Activated CD8-positive, alpha-beta memory T cell treated with anti-CD3 and anti-CD28 coated beads, Interleukin-2, amount 10 ng/mL, durations not matched to agents 7 days and 5 days (primary cell): ENCODE measurements at regions not wholly inside any gene's neighbourhood (a gene's known extent, or its start where the extent isn't known, plus 50 kb on each side); places are given as distances from the start of the nearest gene placed in this dataset.

Source experiments
- ATAC-seq: fragments of 150-1000 bp; cut with Tn5 transposase; one replicate; pipeline ENCODE4 v1.10.0; 2021; ENCODE audit warnings: moderate library complexity
- CTCF ChIA-PET: fragments of 350-600 bp; sonication (Branson Sonifier 250); formaldehyde crosslinking; loops from one replicate; lab custom pipeline; 2021; ENCODE audit warnings: antibody characterized with exemption; lab: Charles Lee
- DNase-seq: peaks from one replicate; pipeline ENCODE4 v3.0.0-alpha.2; 2020
- H3K27ac Mint-ChIP-seq: one replicate; pipeline ENCODE4 v1.8.0; 2021; ENCODE audit warnings: mild to moderate bottlenecking, mixed read lengths
- H3K27me3 Mint-ChIP-seq: one replicate; pipeline ENCODE4 v1.8.0; 2021; ENCODE audit warnings: mixed read lengths
- H3K36me3 Mint-ChIP-seq: one replicate; pipeline ENCODE4 v1.8.0; 2021; ENCODE audit warnings: mild to moderate bottlenecking, mixed read lengths
- H3K4me1 Mint-ChIP-seq: one replicate; pipeline ENCODE4 v1.8.0; 2021; ENCODE audit warnings: mixed read lengths
- H3K4me3 Mint-ChIP-seq: one replicate; pipeline ENCODE4 v1.8.0; 2021; ENCODE audit warnings: mild to moderate bottlenecking, moderate library complexity, mixed read lengths
- H3K9me3 Mint-ChIP-seq: one replicate; pipeline ENCODE4 v1.8.0; 2022; ENCODE audit warnings: low read depth, mixed read lengths

DNA sequence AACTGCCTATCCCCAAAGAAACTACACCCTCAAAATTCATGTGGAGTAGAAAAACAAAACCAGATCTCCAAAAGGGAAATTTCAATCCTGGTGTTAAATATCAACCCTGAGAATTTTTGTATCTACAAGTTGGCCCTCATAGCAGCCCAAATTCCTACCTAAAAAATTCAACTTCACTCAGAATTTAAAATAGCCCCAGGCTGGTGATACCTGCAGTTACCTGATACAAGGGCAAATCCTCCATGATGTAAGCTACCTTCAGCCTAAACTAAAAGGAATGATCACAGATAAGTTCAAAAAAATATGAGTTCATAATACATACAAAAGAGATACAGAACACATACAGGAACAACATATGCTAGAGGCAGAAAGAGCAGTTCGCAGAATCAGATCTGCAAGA, 138.4 kb downstream of the HNRNPD start:
- Mint-ChIP-seq H3K4me3 (no peak overlapping the region), H3K4me1 (no peaks in the 10 kb centered on the region), H3K9me3 (peaks cover 2% of the 10 kb centered on the region), H3K36me3 (no peaks in the 10 kb centered on the region), H3K27ac (no peak overlapping the region), H3K27me3 (peaks cover 3% of the 10 kb centered on the region)
- CTCF ChIA-PET: no interaction called here
- no peak for DNase-seq
- no peak for ATAC-seq

DNA sequence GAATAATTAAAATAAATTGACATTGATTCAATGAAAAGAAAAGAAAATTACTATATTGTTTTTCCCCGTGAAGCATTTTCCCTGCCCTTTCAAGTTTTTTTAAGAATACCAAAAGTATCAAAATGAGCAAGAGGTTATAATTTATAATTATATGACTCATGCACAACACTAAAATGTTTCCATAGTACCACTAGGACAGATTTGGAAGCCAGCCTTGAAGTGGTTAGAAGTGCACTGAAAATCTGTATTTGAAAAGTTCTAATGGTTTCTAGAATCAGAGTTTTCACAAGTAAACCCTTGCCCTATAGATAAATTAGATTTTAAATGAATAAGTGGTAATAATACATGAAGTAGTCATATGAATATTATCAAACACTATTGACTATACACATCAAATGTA, 140.9 kb downstream of the HNRNPD start:
- Mint-ChIP-seq H3K4me1 (no peaks in the 10 kb centered on the region), H3K36me3 (no peaks in the 10 kb centered on the region), H3K9me3 (peaks cover 2% of the 10 kb centered on the region), H3K27ac (no peak overlapping the region), H3K4me3 (no peak overlapping the region), H3K27me3 (no peaks in the 10 kb centered on the region)
- no peak for ATAC-seq
- CTCF ChIA-PET: no interaction called here
- no peak for DNase-seq

DNA sequence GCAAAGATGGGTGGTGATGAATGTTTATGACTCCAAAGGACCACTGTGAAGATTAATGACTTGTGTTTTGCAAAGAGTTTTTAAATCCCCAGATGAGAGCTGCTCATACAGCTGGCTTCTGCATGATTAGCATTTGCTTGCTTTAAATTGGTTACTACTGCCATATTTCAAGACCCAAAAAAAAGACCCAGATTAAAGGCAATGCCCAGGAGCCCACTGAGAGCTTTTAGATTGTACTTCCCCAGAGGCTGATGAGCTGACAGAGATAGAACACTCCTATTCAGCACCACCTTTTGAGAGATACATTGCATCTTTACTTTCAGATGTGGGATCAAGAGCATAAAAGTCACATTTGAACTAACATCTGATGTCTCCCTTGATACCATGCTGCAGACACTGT, 142.0 kb downstream of the HNRNPD start:
- CTCF ChIA-PET: no interaction called here
- no peak for DNase-seq
- H3K4me3 Mint-ChIP-seq: no peak overlapping the region
- ATAC-seq: no peak
- no peaks in the 10 kb centered on the region for H3K36me3 Mint-ChIP-seq
- H3K27ac Mint-ChIP-seq: no peak overlapping the region
- peaks cover 2% of the 10 kb centered on the region for H3K9me3 Mint-ChIP-seq
- no peaks in the 10 kb centered on the region for H3K4me1 Mint-ChIP-seq
- no peaks in the 10 kb centered on the region for H3K27me3 Mint-ChIP-seq

DNA sequence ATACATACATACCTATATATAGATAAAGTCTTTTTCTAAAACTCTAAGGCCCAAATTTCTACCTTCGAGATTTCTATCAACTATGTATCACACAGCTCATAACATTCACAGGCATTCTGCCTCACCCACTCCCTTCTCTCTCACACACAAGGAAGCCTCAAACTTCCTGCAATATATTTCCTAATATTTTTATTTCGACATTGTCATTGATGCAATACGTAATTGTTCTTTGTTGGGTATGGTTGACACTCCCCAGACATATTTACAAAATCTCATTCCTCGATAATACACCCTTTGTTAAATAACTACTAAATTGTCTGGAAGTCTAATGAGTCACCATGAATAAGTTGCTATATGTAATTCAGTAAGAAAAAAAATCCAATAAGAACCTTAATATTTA, 143.5 kb downstream of the HNRNPD start:
- Mint-ChIP-seq H3K4me1 (no peaks in the 10 kb centered on the region), H3K36me3 (no peaks in the 10 kb centered on the region), H3K27ac (no peak overlapping the region), H3K27me3 (peaks cover 3% of the 10 kb centered on the region), H3K4me3 (no peak overlapping the region), H3K9me3 (no peaks in the 10 kb centered on the region)
- ATAC-seq (no peak), DNase-seq (no peak)
- CTCF ChIA-PET: no interaction called here

DNA sequence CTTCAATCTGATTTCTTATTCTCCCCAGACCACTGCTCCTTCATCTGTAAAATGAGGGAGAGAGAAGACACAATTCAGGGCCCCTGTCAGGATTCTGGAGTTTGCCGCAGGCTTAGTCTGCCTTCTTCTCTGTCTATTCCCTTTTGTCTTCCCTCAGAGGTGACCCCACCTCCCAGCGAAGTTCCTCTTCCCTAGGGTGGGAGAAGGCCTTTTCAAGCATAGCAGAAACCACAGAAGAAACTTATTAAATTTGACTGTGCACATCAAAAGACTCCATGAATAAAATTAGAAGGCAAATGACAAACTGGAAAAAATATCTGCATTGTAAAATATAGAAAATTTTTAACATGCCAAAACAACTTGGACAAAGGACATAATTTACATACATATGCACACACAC, 148.8 kb downstream of the HNRNPD start:
- H3K4me1 Mint-ChIP-seq: peaks cover 5% of the 10 kb centered on the region
- no peaks in the 10 kb centered on the region for H3K9me3 Mint-ChIP-seq
- no peak overlapping the region for H3K27ac Mint-ChIP-seq
- no peak for ATAC-seq
- CTCF ChIA-PET: no interaction called here
- no peak overlapping the region for H3K4me3 Mint-ChIP-seq
- peaks cover 3% of the 10 kb centered on the region for H3K27me3 Mint-ChIP-seq
- H3K36me3 Mint-ChIP-seq: no peaks in the 10 kb centered on the region
- no peak for DNase-seq

DNA sequence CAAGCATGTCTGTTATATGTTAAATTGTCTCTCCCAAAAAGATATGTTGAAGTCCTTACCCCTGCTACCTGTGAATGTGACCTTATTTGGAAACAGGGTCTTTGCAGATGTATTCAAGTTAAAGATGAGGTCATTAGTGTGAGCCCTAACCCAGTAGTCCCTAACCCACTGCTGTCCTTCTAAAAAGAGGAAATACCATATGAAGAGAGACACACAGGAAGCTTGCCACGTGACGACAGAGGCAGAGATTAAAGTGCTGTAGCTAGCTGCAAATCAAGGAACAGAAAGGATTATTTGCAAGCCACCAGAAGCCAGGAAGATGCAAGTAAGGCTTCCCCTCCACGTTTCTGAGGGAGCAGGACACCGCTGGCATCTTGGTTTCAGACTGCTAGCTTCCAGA, 150.1 kb downstream of the HNRNPD start:
- Mint-ChIP-seq H3K27ac (no peak overlapping the region), H3K4me1 (peaks cover 5% of the 10 kb centered on the region), H3K4me3 (no peak overlapping the region), H3K27me3 (peaks cover 3% of the 10 kb centered on the region), H3K36me3 (no peaks in the 10 kb centered on the region), H3K9me3 (no peaks in the 10 kb centered on the region)
- no peak for DNase-seq
- CTCF ChIA-PET: no interaction called here
- no peak for ATAC-seq

DNA sequence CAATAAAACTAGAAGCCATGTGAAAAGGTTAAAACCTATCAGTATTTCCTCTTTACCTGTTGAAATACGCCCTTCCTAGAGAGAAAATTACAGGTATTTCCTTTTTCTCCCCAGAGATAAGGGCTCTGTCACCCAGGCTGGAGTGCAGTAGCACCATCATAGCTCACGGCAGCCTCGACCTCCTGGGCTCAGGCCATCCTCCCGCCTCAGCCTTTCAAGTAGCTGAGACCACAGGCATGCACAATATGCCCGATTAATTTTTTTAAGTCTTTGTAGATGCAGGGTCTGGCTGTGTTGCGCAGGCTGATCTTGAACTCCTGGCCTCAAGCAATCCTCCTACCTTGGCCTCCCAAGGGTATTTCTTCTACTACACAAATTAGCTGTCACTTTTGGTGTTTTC, 154.4 kb downstream of the HNRNPD start:
- no peak for ATAC-seq
- DNase-seq: no peak
- no peak overlapping the region for H3K27ac Mint-ChIP-seq
- no peaks in the 10 kb centered on the region for H3K36me3 Mint-ChIP-seq
- no peaks in the 10 kb centered on the region for H3K9me3 Mint-ChIP-seq
- CTCF ChIA-PET: no interaction called here
- H3K27me3 Mint-ChIP-seq: no peaks in the 10 kb centered on the region
- no peak overlapping the region for H3K4me3 Mint-ChIP-seq
- peaks cover 5% of the 10 kb centered on the region for H3K4me1 Mint-ChIP-seq

DNA sequence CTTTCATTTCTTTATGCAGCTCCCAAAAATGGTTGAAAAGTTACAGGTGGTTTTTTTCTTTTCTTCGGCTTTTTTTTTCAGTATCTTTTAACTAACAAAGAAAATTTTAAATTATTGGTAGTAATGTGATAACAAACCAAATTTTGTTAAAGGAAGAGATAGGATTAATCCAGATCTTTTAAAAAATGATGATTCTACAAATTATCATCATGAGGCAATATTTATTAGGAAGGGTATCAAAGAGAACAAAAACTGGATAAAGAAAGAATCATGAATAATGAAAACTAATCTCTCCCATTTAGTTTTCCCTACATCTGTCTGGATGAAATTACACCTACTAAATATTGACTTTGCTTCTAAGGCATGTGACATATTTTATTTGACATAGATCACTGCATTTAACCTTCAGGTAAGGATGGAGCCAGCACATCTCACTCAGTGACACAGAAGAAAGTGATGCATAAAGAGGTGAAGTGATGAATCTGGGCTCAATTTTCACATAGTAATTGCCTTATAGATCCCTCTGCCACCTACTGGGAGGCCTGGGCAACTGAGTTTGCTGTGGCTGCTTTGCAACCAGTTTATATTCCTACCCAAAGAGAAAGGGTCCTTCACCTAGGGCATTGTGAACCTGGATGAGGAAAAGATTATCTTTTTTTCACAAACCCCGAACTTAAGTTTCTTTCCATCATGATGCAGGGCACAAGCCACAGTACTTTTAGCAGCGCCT, 155.6 kb downstream of the HNRNPD start:
- CTCF ChIA-PET: no interaction called here
- Mint-ChIP-seq H3K27ac (no peak overlapping the region), H3K27me3 (no peaks in the 10 kb centered on the region), H3K36me3 (no peaks in the 10 kb centered on the region), H3K4me3 (no peak overlapping the region), H3K4me1 (peaks cover 6% of the 10 kb centered on the region), H3K9me3 (no peaks in the 10 kb centered on the region)
- no peak for DNase-seq
- no peak for ATAC-seq

DNA sequence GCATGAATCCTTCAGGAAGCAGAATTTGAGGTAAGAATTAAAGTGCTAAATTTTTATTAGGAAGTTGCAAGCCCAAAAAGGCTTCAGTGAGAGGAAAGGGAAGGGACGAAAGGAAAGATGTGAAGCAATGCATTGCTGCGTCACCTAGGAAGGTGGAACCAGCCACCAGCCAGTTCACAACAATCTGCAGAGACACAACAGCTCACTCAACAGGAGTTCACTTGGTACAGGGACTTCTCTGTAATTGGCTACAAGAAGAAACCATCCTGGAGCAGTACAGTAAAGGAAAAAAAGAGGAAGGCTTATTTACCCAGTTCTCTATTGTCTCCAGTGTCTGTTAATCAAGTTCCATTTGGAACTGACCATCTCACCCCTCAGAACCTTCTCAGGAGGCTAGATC, 157.6 kb downstream of the HNRNPD start:
- H3K36me3 Mint-ChIP-seq: no peaks in the 10 kb centered on the region
- H3K9me3 Mint-ChIP-seq: no peaks in the 10 kb centered on the region
- no peak for DNase-seq
- no peak overlapping the region for H3K27ac Mint-ChIP-seq
- H3K4me3 Mint-ChIP-seq: no peak overlapping the region
- H3K4me1 Mint-ChIP-seq: peaks cover 8% of the 10 kb centered on the region
- CTCF ChIA-PET: no interaction called here
- ATAC-seq: no peak
- H3K27me3 Mint-ChIP-seq: no peaks in the 10 kb centered on the region

DNA sequence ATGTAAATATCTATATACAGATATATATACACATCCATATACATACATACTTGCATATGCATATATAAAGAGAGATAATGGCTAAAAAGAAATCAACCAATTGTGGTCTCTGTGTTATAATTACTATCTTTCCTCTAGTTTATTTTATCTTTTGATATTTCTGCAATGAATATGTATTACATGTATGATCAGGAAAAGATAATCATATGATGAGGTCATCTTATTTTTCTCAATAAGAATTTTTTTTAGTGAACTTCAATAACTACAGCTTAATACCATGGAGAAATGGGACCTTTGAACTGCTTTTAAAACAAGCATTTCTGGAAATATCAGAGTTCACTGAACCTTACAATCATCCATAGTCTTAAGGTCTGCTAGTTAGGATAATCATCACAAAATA, 158.0 kb downstream of the HNRNPD start:
- CTCF ChIA-PET: no interaction called here
- DNase-seq (no peak), ATAC-seq (no peak)
- Mint-ChIP-seq H3K27ac (no peak overlapping the region), H3K36me3 (no peaks in the 10 kb centered on the region), H3K4me1 (peaks cover 8% of the 10 kb centered on the region), H3K27me3 (no peaks in the 10 kb centered on the region), H3K4me3 (no peak overlapping the region), H3K9me3 (no peaks in the 10 kb centered on the region)

DNA sequence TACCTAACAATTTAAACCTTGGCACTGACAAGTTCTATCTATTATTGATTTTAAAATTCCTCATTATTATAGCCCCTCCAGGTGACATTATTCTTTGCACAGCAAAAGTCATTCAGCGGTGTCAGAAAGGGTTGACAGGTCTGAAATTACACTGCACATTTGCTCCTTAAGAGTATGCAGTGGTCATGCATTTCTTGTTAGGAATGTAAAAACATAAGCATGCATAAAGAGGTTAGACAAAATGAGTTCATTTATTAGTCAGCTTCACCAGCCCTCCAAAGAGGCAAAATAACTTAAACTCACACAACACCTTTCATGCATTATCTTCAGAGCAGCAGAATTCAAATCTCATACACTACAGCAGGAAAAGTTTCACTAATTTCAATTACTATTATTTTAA, 158.8 kb downstream of the HNRNPD start:
- Mint-ChIP-seq H3K9me3 (no peaks in the 10 kb centered on the region), H3K27ac (no peak overlapping the region), H3K27me3 (no peaks in the 10 kb centered on the region), H3K4me3 (no peak overlapping the region), H3K36me3 (no peaks in the 10 kb centered on the region), H3K4me1 (peaks cover 8% of the 10 kb centered on the region)
- no peak for DNase-seq
- CTCF ChIA-PET: no interaction called here
- ATAC-seq: no peak

DNA sequence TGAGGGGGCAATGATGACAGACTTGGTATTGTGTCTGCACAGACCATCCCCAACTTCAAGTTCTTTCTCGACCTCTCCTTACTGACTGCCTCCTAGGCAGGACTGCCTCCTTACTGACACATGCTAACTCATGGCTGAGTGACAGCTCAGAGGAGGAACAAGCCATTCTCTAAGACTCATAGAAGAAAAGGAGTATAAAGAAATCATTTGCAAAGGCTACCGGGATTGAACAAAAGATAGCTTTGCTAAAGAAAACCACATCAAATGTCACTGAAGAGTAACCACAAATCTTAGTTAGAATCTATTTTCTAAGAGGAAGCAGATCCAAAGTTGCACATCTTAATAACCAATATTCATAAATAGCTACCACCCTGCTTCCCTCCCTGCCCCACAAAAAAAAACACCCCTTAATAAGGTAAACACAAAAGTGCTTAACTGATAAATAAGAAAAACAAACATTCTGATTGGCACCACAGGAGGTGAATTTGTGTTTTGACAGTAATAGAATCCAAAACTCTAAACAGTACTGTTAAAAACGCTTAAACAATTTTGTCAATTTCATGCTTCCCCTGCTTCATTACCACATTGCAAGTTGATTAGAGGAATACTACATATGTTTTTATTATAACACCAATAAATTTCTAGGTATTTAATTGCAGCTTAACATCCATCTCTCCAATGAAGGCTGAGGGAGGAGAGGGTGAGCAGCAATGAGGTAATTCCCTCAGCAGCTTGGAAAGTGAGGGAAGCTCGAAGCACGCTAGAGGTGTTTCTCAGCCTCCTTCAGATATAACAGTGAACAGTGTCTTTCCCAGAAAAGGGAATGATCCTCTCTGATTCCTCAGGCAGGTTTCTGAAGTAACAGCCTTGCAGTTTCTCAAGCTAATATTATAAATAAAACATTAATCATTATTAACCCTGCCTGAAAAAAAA, 160.0 kb downstream of the HNRNPD start:
- no peaks in the 10 kb centered on the region for H3K9me3 Mint-ChIP-seq
- ATAC-seq: no peak
- no peak overlapping the region for H3K27ac Mint-ChIP-seq
- H3K27me3 Mint-ChIP-seq: no peaks in the 10 kb centered on the region
- no peak overlapping the region for H3K4me3 Mint-ChIP-seq
- DNase-seq: no peak
- CTCF ChIA-PET: no interaction called here
- H3K4me1 Mint-ChIP-seq: peaks cover 8% of the 10 kb centered on the region
- H3K36me3 Mint-ChIP-seq: no peaks in the 10 kb centered on the region

DNA sequence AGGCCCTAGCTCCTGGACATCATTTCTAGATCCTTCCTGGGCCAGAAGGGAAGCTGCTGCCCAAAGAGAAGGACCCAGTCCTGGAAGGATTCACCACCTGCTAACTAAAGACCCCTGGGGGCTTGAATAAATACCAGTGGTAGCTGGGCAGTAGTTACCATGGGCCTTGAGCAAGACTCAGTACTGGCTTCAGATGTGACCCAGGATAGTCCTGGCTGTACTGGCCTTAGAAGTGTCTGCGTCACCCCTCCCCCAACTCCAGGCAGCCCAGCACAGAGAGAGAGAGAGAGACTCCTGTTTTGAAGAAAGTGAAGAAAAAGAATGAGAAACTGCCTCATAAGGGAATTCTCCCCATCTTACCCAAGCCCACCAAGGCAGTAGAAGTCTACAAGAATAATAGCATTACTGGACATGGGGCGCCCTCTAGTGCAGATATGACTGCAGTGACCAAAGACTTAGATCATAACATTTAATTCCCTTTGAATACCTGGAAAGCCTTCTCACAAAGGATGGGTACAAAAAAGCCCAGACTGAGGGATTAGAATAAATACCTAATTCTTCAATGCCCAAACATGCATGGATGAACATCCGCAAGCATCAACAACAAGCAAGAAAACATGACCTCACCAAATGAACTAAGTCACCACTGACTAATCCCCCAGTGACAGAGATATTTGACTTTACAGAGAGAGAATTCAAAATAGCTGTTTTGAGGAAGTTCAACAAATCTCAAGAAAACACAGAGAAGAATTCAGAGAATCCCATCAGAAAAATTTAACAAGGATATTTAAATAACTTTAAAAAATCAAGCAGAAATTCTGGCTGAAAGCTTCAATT, 171.8 kb downstream of the HNRNPD start:
- Mint-ChIP-seq H3K4me3 (no peak overlapping the region), H3K27ac (no peak overlapping the region), H3K36me3 (no peaks in the 10 kb centered on the region), H3K4me1 (peaks cover 3% of the 10 kb centered on the region), H3K27me3 (peaks cover 12% of the 10 kb centered on the region), H3K9me3 (no peaks in the 10 kb centered on the region)
- ATAC-seq (no peak), DNase-seq (peak; percentile 57)
- CTCF ChIA-PET: interaction anchor here (0.6 to 1.9 kb wide), 14 partner anchors 17 to 797 kb away, joined by 3 to 7 read pairs (median 3); no protein-coding TSS in a partner anchor
